DOHH2 (cell line): ENCODE measurements at regions not wholly inside any gene's neighbourhood (a gene's known extent, or its start where the extent isn't known, plus 50 kb on each side); places are given as distances from the start of the nearest gene placed in this dataset.

Source experiments
- CTCF ChIP-seq: fragments of 200-600 bp; sonication (generic); IDR thresholded peaks from one replicate; pipeline ENCODE4 v1.5.1; 2014; ENCODE audit warnings: antibody characterized with exemption, mild to moderate bottlenecking, low read depth, low read length; ENCODE audit not compliant: poor library complexity, severe bottlenecking
- EZH2phosphoT487 ChIP-seq: fragments of 200-600 bp; sonication (generic); IDR thresholded peaks from 2 replicates; pipeline ENCODE4 v1.6.1; 2017; ENCODE audit warnings: borderline replicate concordance, mild to moderate bottlenecking, antibody characterized with exemption, low read length, moderate library complexity, mixed read lengths

DNA sequence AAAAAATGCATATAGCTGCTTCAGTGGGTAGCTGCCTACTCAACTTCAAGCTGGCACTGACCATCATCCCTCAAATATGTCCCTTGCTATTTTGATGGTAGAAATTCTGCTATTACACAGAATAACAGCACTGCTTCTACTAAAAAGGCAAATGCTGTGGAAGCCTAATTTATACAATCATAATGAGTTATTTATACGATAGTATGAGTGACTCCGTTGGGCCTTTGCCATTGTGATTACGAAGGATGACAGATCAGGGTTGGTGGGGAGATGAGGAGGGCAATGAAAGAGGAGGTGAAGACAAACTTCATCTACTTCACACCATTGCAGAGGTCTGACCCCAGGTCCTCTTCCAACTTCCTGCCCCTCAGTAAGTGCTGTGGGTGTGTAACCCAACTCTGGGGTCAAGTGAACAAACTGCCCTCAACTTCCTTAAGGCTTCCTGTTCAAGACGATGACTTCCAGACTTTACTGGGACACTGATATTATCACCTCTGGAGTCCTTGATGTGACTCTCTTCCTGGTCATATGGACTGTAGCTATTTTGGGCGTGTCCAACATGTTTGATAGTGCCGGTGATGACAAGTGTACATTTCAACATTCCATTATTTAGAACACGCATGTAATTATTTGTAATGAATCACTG, 74.1 kb upstream of the RPS23 start:
- TF ChIP-seq CTCF (no peak), EZH2phosphoT487 (no peak)
